HFFc6 (cell line): ENCODE measurements at regions not wholly inside any gene's neighbourhood (a gene's known extent, or its start where the extent isn't known, plus 50 kb on each side); places are given as distances from the start of the nearest gene placed in this dataset.
A peak's percentile ranks its signal among the peaks of the same experiment; 100 is the strongest.

ENCODE experiments used
- DNase-seq: peaks from one replicate; pipeline ENCODE4 v3.0.0-alpha.2; 2018
- H3K27ac Mint-ChIP-seq: 2 replicates; pipeline ENCODE4 v1.8.0; 2020; ENCODE audit warnings: mild to moderate bottlenecking, mixed read lengths
- H3K27me3 Mint-ChIP-seq: 2 replicates; pipeline ENCODE4 v1.8.0; 2021; ENCODE audit warnings: mild to moderate bottlenecking, moderate library complexity, mixed read lengths; ENCODE audit not compliant: insufficient read depth
- H3K36me3 Mint-ChIP-seq: 2 replicates; pipeline ENCODE4 v1.8.0; 2021; ENCODE audit warnings: low read depth, mixed read lengths
- H3K4me1 Mint-ChIP-seq: 2 replicates; pipeline ENCODE4 v1.8.0; 2020; ENCODE audit warnings: low read depth, mixed read lengths
- H3K4me3 Mint-ChIP-seq: 2 replicates; pipeline ENCODE4 v1.8.0; 2020; ENCODE audit warnings: mild to moderate bottlenecking, moderate library complexity, mixed read lengths
- H3K9me3 Mint-ChIP-seq: 2 replicates; pipeline ENCODE4 v1.8.0; 2020; ENCODE audit warnings: mild to moderate bottlenecking, mixed read lengths
- TF ChIP-seq, protein P1 (sequence below): fragments of 200-600 bp; sonication (generic); IDR thresholded peaks from 2 replicates; pipeline ENCODE4 v1.5.0; 2021; ENCODE audit warnings: antibody characterized with exemption, mild to moderate bottlenecking

DNA sequence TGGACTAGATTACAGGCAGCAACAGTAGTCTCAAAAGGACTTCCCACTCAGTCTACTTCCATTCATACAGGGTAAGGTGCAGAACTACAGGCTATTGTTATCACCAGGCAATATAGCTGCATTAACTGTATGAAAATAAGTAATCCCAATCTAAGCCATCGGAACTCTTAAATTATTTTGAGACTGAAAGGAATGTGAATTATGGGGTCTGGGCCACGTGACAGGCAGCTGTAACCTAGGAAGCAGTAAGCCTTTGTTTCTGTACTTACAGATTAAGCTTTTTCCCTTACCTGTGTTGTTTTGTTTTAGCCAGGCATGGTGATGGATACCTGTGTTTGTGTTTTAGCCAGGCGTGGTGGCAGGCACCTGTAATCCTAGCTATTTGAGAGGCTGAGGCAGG lies 152.4 kb upstream of the TRIM24 start:
- Mint-ChIP-seq H3K27me3 (no peaks in the 10 kb centered on the region; the same call in 1 of the 2 replicates), H3K4me3 (no peak overlapping the region), H3K36me3 (no peaks in the 10 kb centered on the region; the same call in 1 of the 2 replicates), H3K4me1 (no peaks in the 10 kb centered on the region), H3K9me3 (peaks cover 12% of the 10 kb centered on the region; the same call in 1 of the 2 replicates), H3K27ac (no peak overlapping the region)
- TF ChIP-seq, protein P1, sequence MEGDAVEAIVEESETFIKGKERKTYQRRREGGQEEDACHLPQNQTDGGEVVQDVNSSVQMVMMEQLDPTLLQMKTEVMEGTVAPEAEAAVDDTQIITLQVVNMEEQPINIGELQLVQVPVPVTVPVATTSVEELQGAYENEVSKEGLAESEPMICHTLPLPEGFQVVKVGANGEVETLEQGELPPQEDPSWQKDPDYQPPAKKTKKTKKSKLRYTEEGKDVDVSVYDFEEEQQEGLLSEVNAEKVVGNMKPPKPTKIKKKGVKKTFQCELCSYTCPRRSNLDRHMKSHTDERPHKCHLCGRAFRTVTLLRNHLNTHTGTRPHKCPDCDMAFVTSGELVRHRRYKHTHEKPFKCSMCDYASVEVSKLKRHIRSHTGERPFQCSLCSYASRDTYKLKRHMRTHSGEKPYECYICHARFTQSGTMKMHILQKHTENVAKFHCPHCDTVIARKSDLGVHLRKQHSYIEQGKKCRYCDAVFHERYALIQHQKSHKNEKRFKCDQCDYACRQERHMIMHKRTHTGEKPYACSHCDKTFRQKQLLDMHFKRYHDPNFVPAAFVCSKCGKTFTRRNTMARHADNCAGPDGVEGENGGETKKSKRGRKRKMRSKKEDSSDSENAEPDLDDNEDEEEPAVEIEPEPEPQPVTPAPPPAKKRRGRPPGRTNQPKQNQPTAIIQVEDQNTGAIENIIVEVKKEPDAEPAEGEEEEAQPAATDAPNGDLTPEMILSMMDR, result no peak
- no peak for DNase-seq

- DNase-seq, result no peak
- Mint-ChIP-seq H3K27me3 (no peaks in the 10 kb centered on the region; the same call in 1 of the 2 replicates), H3K27ac (no peak overlapping the region), H3K4me3 (no peak overlapping the region), H3K36me3 (no peaks in the 10 kb centered on the region; the same call in 1 of the 2 replicates), H3K9me3 (peaks cover 12% of the 10 kb centered on the region; the same call in 1 of the 2 replicates), H3K4me1 (no peaks in the 10 kb centered on the region)
- TF ChIP-seq, protein P1, result no peak
Observed at GRCh38 chr7:138308136-138308535, 151.9 kb upstream of the TRIM24 start.

DNA sequence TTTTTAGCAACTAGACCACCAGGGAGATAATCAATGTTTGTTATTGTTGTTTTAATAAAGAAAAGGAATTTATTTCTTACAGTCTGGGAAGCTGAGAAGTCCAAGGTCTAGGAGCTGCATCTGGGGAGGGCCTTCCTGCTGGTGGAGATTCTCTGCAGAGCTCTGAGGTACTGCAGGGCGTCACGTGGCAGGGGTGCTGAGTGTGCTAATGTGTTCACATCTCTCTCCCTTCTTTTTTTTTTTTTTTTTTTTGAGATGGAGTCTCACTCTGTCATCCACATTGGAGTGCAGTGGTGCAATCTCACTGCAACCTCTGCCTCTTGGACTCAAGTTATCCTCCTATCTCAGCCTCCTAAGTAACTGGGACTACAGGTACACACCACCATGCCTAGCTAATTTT lies 150.9 kb upstream of the TRIM24 start:
- H3K27ac Mint-ChIP-seq, result no peak overlapping the region
- H3K4me1 Mint-ChIP-seq, result no peaks in the 10 kb centered on the region; the same call in 1 of the 2 replicates
- H3K9me3 Mint-ChIP-seq, result peaks cover 12% of the 10 kb centered on the region; the same call in 1 of the 2 replicates
- no peaks in the 10 kb centered on the region; the same call in 1 of the 2 replicates for H3K27me3 Mint-ChIP-seq
- no peak overlapping the region for H3K4me3 Mint-ChIP-seq
- no peaks in the 10 kb centered on the region; the same call in none of the 2 replicates for H3K36me3 Mint-ChIP-seq
- TF ChIP-seq, protein P1, result no peak
- no peak for DNase-seq

GRCh38 chr7:138313829-138314178 lies 146.3 kb upstream of the TRIM24 start:
- H3K9me3 Mint-ChIP-seq, result peaks cover 31% of the 10 kb centered on the region
- no peaks in the 10 kb centered on the region; the same call in 1 of the 2 replicates for H3K4me1 Mint-ChIP-seq
- TF ChIP-seq, protein P1, result no peak
- DNase-seq, result no peak
- no peak overlapping the region for H3K27ac Mint-ChIP-seq
- no peaks in the 10 kb centered on the region; the same call in 1 of the 2 replicates for H3K27me3 Mint-ChIP-seq
- H3K4me3 Mint-ChIP-seq, result peak overlapping the region; percentile 26; the same call in 1 of the 2 replicates
- no peaks in the 10 kb centered on the region; the same call in none of the 2 replicates for H3K36me3 Mint-ChIP-seq

DNA sequence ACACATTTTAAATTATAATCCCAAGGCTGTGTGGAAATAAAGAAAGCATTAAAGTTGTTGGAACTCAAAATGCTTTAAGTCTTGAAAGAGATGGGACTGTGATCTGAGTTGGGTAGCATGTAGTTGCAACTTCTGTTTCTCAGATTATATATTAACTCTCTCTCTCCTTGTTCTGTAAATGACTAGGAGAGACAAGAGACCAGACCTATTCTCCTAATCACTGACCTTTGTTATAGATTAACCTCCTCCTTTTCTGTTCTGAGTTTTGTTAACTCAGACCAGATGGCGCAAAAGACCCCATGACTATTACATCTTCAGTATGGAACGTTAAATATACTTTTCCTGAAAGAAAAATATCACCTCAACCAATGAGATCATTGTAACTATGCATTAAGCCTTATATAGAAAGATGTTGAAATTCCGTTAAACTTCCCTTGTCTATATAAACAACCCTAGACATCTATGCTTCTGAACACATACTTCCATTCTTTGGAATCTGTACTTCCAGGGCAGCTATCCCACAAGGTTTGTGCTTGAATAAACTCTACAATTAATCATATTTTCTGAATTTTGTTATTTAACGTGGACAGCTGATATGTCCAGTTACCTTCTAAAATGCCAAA lies 143.5 kb upstream of the TRIM24 start:
- no peak overlapping the region for H3K27ac Mint-ChIP-seq
- H3K4me3 Mint-ChIP-seq, result no peak overlapping the region
- H3K36me3 Mint-ChIP-seq, result no peaks in the 10 kb centered on the region; the same call in 1 of the 2 replicates
- no peak for DNase-seq
- no peaks in the 10 kb centered on the region; the same call in 1 of the 2 replicates for H3K4me1 Mint-ChIP-seq
- no peaks in the 10 kb centered on the region; the same call in 1 of the 2 replicates for H3K27me3 Mint-ChIP-seq
- TF ChIP-seq, protein P1, result no peak
- peaks cover 30% of the 10 kb centered on the region for H3K9me3 Mint-ChIP-seq
